ENCODE measurements at regions not wholly inside any gene's neighbourhood (a gene's known extent, or its start where the extent isn't known, plus 50 kb on each side); places are given as distances from the start of the nearest gene placed in this dataset.
"Not testable (repeated sequence)": the region's sequence is repeated elsewhere in the genome, so short reads cannot be mapped to it uniquely, and the experiment has no call there.

- DNase-seq: not testable (repeated sequence)
These were observed 454.3 kb upstream of the SLITRK6 start for GRCh38 chr13:86253497-86253896.

- DNase-seq: not testable (repeated sequence)
These were observed 456.6 kb upstream of the SLITRK6 start for GRCh38 chr13:86255820-86256219.

GRCh38 chr13:86269511-86269910 is 470.3 kb upstream of the SLITRK6 start:
- no peak for DNase-seq

GRCh38 chr13:86282442-86282841 is 483.2 kb upstream of the SLITRK6 start:
- DNase-seq: no peak

- DNase-seq: no peak
These were observed 483.8 kb upstream of the SLITRK6 start for GRCh38 chr13:86283031-86283430.

- DNase-seq: no peak
These were observed 499.5 kb upstream of the SLITRK6 start for GRCh38 chr13:86298725-86299124.

GRCh38 chr13:86299128-86299527 is 499.9 kb upstream of the SLITRK6 start:
- DNase-seq: no peak

GRCh38 chr13:86309881-86310280 is 510.7 kb upstream of the SLITRK6 start:
- DNase-seq: no peak

- no peak for DNase-seq
These were observed 514.2 kb upstream of the SLITRK6 start for GRCh38 chr13:86313421-86313820.

- no peak for DNase-seq
These were observed 519.2 kb upstream of the SLITRK6 start for GRCh38 chr13:86318450-86318849.

GRCh38 chr13:86324191-86324590 is 525.0 kb upstream of the SLITRK6 start:
- no peak for DNase-seq

- no peak for DNase-seq
These were observed 556.1 kb upstream of the SLITRK6 start for GRCh38 chr13:86355301-86355700.

- DNase-seq: no peak
These were observed 557.9 kb upstream of the SLITRK6 start for GRCh38 chr13:86357106-86357505.

GRCh38 chr13:86363749-86364148 is 564.5 kb upstream of the SLITRK6 start:
- not testable (repeated sequence) for DNase-seq

GRCh38 chr13:86368924-86369323 is 569.7 kb upstream of the SLITRK6 start:
- no peak for DNase-seq

GRCh38 chr13:86377451-86377850 is 578.2 kb upstream of the SLITRK6 start:
- DNase-seq: no peak

GRCh38 chr13:86378628-86379027 is 579.4 kb upstream of the SLITRK6 start:
- no peak for DNase-seq

- DNase-seq: no peak
These were observed 583.9 kb upstream of the SLITRK6 start for GRCh38 chr13:86383151-86383550.

GRCh38 chr13:86383561-86383960 is 584.3 kb upstream of the SLITRK6 start:
- DNase-seq: no peak

GRCh38 chr13:86397635-86398034 is 598.4 kb upstream of the SLITRK6 start:
- DNase-seq: no peak

- no peak for DNase-seq
These were observed 600.4 kb upstream of the SLITRK6 start for GRCh38 chr13:86399572-86399971.

GRCh38 chr13:86402500-86402899 is 603.3 kb upstream of the SLITRK6 start:
- DNase-seq: no peak

GRCh38 chr13:86403181-86403580 is 604.0 kb upstream of the SLITRK6 start:
- DNase-seq: no peak

GRCh38 chr13:86409466-86410241 is 610.4 kb upstream of the SLITRK6 start:
- DNase-seq: no peak

- no peak for DNase-seq
These were observed 626.1 kb upstream of the SLITRK6 start for GRCh38 chr13:86425170-86425815.

Data from suppressor macrophage treated with lipopolysaccharide for 4 hours (primary cell).